SW480 (cell line): ENCODE measurements at regions not wholly inside any gene's neighbourhood (a gene's known extent, or its start where the extent isn't known, plus 50 kb on each side); places are given as distances from the start of the nearest gene placed in this dataset.

Experiments
- DNase-seq: peaks from one replicate; pipeline ENCODE4 v3.0.0-alpha.2; 2016; ENCODE audit warnings: low spot score

GRCh38 chr6:22027040-22027725 is 269.7 kb downstream of the PRL start:
- DNase-seq, result no peak

GRCh38 chr6:22028403-22029090 is 268.3 kb downstream of the PRL start:
- DNase-seq, result no peak

DNA sequence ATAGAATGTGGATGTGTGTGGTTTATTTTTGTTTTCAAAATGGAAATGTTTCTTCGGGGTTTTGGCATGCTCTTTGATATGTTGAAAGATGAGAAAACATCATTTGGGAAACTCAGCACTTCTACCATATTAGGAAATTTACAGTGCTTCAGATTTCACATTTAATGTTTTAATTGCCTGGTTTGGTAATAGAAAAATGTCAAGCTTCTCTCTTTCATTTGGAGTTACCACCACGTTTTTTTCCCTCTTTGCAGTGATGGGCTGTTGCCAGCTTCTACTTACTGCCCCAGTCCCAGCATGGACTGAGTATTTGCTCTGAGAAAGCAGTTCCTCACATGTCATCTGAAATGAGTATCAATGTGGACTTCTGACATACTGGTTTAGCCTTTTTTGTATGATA is 267.7 kb downstream of the PRL start:
- no peak for DNase-seq

DNA sequence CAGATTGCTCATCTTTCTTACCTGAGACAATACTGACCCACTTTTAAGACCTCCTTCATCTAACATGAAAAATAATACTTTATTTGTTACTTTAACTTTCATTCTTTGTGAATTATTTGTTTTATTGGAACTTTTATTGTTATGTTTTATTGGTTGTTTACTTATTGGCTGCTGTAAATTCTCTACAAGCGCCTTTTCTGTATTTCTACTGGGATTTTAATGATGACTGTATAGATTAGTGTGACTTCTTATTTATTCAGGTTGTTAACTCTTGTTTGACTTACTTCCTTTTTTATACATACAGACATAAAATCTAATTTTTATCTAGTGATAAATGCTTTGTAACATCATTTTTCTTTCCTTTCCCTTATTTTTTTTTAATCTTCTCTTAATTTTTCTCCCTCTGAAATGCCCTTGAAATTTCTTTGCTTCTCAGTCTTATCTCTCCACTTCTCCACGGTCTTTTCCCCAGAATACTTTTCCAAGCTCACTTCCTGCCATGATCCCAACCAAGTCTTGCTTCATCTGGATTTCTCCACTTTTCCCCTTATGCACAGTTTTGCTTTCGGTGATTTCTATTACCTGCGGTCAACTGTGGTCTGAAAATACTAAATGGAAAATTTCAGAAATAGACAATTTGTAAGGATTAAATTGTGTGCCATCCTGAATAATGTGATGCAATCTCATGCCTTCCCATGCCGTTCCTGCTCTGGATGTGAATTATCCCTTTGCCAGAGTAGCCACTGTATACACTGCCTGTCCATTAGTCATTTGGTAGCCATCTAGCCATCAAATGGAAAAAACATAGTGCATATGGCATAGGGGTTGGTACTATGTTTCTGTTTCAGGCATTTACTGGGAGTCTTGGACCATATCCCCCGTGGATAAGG is 265.9 kb downstream of the PRL start:
- DNase-seq, result no peak

GRCh38 chr6:22035690-22036089 is 261.1 kb downstream of the PRL start:
- no peak for DNase-seq

- peak; percentile 73 for DNase-seq
Observed at GRCh38 chr6:22036275-22036674, 260.6 kb downstream of the PRL start.

DNA sequence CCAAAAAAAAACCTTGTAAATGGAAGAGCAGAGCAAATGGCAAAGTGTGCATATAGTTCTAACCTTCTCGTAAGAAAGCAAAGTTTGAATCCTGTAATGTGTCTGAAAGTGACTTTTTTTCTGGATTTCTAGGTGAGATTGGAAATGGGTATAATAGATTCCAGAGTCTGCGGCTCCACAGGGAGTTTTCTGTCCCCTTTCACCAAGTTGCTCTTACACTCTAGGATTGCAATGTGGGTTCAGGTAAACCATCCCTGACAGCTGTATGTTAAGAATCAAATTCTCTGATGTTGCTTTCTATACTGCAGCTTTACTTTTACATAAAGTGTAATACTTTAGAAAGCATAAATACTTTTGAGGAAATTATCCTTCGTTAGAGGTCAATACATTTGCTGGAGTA is 260.1 kb downstream of the PRL start:
- DNase-seq, result no peak

GRCh38 chr6:22041797-22042480 is 254.9 kb downstream of the PRL start:
- no peak for DNase-seq

DNA sequence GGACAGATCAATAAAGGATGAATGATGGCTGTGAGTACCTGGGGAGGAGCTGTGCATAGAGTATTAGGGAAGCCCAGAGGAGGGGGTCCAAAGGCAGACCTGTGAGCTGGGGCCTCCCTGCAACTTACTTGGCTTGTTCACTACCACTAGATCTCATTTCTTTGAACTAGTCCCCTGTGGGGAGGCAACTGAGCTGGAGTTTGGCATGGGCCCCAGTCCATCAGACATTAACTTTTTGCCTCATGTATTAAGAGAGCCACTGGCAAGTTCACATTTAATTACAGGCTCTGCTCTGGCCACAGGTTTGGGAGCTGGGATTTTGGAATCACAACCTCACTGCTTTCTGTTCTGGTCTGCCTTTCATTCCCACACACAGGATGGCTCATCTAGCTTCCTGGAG is 254.1 kb downstream of the PRL start:
- no peak for DNase-seq

DNA sequence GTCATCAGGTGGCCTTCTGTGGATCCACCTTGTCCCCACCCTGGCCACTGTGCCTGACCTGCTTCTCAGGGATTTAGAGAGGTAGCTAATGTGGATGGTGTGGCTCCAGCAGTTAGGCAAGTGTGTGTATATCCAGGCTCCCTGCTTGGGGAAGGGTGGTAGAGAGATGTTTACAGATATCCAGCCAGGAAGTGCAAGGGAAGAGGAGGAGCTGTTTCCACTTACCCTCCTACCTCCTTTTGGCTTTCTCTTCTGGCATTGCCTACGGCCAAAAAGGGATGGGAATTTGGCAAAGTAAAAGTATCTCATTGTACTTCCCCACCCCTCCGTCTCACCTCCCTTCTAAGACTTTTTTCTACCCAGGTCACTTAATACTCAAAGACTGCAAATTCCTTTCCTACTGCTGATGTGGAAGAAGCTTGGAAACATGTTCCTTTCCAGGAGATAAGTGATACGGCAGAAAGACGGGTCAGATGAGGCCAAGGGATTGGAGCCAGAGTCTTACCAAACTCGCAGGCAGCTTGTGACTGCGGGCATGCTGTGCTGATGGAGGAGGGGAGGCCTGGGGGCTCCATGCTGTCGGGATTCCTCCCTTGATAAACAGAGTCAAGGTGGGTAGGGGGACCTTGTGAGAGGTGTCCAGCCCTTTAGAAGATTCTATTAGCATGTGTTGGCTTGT is 253.4 kb downstream of the PRL start:
- no peak for DNase-seq

DNA sequence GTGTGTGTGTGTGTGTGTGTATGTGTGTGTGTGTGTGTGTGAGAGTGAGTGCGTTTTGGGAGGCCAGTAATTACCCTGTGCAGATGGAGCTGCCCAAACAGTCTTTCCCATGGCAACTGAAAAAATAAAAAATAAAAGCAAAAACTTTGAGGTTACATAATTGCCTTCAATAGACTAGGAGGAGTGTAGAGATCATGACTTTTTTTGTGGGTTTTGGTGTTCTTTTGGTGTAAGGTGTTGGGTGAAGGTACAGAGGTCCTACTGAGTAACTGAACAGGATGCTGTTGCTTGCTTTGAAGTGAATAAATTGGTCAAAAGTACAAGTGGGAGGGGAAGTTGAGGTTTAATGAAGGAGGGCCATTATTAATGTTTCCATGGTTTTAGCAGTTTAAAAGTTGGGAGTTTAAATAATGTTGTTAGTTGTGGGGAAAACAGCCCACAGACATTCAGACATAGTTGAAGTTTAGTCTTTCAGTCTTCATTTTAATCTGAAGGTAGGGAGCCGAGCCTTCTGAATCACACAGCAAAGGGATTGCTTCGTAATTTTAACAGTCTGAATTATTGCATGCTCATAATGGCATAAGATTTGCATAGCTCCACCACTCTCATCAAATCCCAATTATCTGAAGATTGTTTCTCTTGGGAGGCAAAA is 251.4 kb downstream of the PRL start:
- peak; percentile 10 for DNase-seq

DNA sequence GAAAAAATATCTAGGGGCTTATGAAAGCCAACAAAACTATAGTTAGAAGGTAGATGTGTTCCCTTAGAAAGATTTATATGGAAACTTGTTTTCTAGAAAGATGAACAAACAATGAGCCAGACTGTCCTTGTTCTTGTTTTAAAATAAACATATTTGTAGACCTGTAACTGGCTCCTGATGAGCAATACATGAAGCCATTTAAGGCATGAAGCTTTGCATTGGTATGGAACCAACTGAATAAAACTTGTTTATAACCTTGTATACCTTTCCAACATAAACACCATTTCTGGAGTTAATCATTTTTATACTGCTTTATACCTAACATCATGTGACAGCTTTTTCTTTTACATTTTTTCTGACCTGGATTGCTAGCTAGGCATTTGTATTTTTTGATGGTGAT is 247.8 kb downstream of the PRL start:
- DNase-seq, result no peak

GRCh38 chr6:22053391-22053997 is 243.3 kb downstream of the PRL start:
- DNase-seq, result no peak

DNA sequence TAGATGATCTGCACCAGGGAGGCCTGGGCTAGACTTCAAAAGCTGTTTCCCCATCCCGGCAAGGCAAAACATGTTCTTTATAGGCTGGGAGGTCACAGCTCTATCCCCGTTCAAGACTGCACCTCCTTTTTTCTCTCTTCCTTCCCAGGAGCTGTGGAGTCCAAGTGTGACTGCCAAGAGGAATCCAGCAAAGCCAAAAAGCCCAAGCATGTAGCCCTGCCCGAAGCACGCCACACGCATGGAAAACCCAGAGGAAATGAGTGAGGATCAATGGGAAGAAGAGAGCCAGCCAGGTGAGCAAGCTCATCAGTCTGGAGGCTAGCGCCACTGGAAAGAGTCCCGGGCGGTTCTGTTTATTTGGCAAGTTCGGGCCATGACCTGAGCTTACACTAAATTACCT is 240.4 kb downstream of the PRL start:
- no peak for DNase-seq

- no peak for DNase-seq
Observed at GRCh38 chr6:22057962-22058361, 238.9 kb downstream of the PRL start.

DNA sequence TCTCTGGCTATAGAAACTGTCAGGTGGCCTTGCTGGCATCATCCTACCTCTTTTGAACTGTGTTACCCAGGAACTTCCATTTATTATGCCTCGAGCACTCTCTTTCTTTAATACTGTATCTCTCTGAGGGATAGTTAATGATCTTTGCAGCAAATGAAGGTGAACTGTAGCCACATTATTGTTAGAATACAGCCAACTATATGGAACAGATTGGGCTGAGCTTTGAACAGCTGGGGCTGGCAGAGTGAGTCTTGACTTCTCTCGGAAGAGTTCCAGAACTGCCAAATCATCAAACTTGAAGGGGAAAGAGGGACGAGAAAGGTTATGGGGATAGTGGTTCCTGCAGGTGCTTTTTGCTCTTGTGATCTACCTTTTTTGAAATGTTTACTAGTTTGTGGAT is 237.7 kb downstream of the PRL start:
- no peak for DNase-seq

- DNase-seq, result no peak
Observed at GRCh38 chr6:22059946-22060345, 236.9 kb downstream of the PRL start.

- DNase-seq, result peak; percentile 38
Observed at GRCh38 chr6:22062807-22063408, 233.9 kb downstream of the PRL start.

DNA sequence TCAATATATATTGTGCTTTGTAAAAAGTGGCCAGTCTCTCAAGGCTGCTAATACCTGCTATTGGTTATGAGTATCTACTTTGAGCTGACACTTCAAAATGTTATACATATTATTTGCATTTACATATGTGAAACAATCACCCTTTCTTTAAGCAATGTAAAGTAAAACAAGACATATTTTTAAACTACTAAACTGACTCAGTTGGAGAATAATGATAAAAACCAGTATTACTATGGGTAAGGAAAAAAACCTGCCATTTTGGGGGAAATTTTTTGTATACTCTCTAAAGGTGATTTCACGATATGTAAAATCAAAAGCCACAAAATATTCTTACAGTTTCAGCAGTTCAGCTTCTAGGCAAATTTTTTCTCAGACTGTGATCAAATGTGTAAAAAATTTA is 232.3 kb downstream of the PRL start:
- no peak for DNase-seq

DNA sequence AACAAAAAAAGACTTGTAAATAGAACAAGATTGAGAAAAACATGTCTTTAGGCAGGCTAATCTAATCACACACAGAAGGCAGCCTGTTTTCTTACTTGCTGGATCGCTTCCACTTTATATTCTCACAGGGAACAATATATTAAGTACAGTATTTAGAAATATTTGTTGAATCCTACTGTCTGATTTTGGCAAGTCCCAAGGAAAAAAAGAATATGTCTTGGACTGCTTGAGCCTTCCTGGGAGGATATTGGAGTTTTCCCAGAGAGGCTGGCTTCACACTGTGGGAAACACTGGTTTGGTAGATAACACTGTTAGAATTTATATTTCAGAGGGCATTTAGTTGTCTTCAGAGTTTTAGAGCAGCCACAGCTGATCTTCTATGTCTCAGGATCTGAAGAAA is 229.7 kb downstream of the PRL start:
- no peak for DNase-seq
